ENCODE measurements at regions not wholly inside any gene's neighbourhood (a gene's known extent, or its start where the extent isn't known, plus 50 kb on each side); places are given as distances from the start of the nearest gene placed in this dataset.

- TF ChIP-seq, protein P1, sequence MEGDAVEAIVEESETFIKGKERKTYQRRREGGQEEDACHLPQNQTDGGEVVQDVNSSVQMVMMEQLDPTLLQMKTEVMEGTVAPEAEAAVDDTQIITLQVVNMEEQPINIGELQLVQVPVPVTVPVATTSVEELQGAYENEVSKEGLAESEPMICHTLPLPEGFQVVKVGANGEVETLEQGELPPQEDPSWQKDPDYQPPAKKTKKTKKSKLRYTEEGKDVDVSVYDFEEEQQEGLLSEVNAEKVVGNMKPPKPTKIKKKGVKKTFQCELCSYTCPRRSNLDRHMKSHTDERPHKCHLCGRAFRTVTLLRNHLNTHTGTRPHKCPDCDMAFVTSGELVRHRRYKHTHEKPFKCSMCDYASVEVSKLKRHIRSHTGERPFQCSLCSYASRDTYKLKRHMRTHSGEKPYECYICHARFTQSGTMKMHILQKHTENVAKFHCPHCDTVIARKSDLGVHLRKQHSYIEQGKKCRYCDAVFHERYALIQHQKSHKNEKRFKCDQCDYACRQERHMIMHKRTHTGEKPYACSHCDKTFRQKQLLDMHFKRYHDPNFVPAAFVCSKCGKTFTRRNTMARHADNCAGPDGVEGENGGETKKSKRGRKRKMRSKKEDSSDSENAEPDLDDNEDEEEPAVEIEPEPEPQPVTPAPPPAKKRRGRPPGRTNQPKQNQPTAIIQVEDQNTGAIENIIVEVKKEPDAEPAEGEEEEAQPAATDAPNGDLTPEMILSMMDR (IDR thresholded peaks at IDR 0.05; ENCODE audit: poor library complexity): no peak
- TF ChIP-seq EZH2 (IDR thresholded peaks at IDR 0.05; ENCODE audit: borderline replicate concordance): no peak
These were observed 495.3 kb downstream of the IRS1 start for GRCh38 chr2:226304308-226304707.

Measured in hepatocyte (in vitro differentiated cells).